ENCODE measurements at regions not wholly inside any gene's neighbourhood (a gene's known extent, or its start where the extent isn't known, plus 50 kb on each side); places are given as distances from the start of the nearest gene placed in this dataset.

DNA sequence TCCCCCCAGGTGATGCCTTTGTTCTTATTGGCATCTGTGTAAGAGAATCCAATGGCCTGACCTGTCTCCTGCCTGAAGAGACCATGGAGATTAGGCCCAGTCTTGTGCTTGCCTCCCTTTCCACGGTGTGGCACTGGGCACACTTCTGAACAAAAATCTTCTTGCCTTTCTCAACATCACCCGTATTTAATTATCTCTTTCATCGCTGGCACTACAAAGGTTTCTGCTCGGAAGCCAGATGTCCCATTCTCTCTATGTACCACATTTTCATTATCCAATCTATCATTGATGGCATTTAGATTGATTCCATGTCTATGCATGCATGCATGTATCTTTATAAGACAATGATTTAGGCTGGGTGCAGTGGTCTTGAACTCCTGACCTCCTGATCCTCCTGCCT, 74.3 kb downstream of the SLC25A15 start:
- no peak for DNase-seq (ENCODE audit: low read depth, low spot score)

DNA sequence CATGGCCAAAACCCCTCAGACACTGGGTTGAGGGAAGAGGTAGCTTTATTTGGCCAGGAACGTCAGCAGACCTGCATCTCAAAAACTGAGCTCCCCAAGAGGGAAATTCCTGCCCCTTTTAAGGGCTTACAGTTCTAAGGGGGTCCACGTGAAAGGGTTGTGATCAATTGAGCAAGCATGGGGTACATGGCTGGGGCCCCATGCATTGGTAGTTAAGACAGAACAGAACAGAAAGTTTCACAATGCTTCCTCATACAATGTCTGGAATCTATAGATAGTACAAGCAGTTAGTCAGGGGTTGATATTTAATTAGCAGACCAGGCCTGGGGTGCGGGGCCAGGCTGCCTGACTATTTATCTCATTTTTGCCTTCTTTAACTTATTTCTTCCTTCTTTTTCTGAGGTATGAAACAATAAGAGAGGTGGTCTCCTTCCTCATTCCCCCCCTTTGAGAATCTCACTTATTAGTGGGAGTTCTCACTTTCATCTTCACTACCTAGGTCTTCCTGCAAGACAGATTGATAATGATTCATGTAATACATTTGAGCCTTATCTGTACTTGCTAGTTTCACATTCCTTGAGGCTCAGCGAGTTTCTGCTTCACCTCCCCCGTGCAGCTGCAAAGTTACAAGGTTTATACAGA, 84.8 kb downstream of the SLC25A15 start:
- DNase-seq (ENCODE audit: low read depth, low spot score): peak; percentile 15

DNA sequence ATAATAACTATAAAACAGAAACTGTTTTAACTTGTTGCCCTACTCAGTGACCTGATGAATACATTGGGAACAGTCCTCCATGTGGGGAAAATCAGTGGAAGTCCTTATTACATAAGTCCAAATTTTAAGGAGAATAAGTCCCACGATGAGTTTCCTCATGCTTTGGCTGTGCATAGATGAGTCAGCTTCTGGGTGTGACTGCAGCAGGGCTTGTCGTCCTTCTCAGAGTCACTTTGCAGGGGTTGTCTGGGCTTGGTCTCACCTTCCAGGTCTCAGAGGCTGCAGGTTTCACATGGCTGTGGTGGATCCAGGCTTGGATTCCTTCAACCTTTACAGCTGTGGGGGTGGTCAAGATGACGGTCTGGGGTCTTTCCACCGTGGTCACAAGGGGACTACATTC, 85.6 kb downstream of the SLC25A15 start:
- DNase-seq (ENCODE audit: low read depth, low spot score): no peak

DNA sequence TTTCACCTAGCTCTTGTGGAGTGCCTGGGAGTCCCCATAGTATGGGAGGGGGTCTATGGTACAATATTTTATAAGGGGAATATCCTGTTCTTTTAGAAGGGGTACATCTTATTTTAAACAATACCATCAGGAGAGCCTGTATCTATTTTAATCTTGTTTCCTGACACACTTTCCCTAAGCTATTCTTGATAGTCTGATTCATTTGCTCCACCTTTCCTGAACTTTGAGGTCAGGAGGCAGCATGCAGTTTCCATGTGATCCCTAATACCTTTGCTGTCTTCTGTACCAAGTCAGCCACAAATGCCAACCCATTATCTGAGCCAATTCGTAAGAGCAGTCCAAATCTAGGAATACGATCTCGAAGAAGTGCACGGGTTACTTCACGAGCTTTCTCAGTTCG, 86.2 kb downstream of the SLC25A15 start:
- no peak for DNase-seq (ENCODE audit: low read depth, low spot score)

DNA sequence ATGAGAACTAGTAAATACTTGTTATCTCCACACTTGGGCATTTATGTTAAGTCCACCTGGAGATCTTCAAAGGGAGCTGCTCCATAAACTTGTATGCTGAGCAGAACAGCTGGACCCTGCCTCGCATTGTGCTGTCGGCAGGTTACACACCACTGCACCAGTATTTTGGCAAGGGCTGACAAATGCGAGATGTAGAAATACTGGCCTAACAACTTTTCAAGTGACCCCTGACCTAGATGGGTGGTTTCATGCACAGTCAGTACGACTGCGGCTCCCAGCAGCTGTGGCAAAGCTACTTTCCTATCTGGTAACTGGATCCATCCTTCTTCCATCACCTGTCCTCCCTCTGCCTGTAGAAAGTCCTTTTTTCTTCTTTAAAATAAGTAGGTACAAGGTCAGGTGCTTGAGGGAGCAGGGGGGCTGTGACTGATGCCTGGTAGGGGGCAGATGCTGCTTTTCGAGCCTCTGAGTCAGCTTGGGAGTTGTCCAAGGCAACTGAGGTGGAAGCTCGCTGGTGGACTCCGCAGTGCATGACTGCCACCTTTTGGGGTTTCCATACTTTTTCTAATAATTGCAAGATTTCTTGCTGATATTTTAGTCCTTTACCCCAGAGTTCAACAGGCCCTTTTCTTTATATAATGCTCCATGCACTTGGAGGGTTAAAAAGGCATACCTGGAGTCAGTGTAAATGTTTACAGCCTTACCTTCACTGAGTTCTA, 86.8 kb downstream of the SLC25A15 start:
- DNase-seq (ENCODE audit: low read depth, low spot score): peak; percentile 11

DNA sequence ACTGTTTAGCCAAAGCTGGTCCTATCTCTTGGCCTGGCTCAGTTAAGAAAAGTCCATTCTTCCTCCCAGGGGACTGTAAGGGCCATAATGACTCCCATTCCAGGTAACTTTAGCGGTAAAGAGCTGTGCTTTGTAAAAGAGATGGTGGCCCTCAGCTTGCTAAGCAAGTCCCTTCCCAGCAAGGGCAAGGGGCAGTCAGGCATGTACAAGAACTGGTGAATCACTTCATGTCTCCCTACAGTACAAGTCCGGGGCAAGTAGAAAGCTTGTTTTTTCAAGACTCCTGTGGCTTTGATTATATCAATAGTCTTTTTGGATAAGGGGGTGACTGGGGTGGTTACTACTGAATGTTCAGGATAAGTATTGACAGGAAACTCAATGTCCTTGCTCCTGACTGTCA, 88.9 kb downstream of the SLC25A15 start:
- DNase-seq (ENCODE audit: low read depth, low spot score): peak; percentile 34

DNA sequence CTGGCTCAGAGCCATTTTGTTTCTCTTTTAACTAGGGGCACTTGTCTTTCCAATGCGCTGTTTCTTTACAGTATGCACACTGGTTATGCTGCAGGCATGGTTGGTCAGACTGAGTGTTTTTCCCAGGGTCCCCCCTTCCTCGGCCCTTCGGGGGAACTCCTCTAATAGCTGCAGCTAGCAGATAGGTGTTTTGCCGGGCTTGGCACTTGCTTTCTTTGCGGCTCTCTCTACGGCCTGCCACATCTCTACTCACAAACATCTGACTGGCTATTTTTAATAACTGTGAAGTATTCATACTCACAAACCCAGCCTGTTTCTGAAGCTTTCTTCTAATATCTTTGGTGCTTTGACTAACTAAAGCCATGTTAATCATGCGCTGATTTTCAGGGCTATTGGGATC, 89.4 kb downstream of the SLC25A15 start:
- peak; percentile 3 for DNase-seq (ENCODE audit: low read depth, low spot score)
